HG02678 (cell line): ENCODE measurements at regions not wholly inside any gene's neighbourhood (a gene's known extent, or its start where the extent isn't known, plus 50 kb on each side); places are given as distances from the start of the nearest gene placed in this dataset.
A peak's percentile ranks its signal among the peaks of the same experiment; 100 is the strongest.
"Not testable (repeated sequence)": the region's sequence is repeated elsewhere in the genome, so short reads cannot be mapped to it uniquely, and the experiment has no call there.

Source experiments
- ATAC-seq: cut with Tn5 transposase; IDR thresholded peaks from one replicate; pipeline ENCODE4 v1.9.1; 2021; ENCODE audit warnings: mild to moderate bottlenecking, moderate library complexity; ENCODE audit not compliant: unreplicated experiment

- no peak for ATAC-seq
These were observed 59.8 kb downstream of the ATOH1 start for GRCh38 chr4:93888308-93888707.

GRCh38 chr4:93888768-93889167 lies 60.2 kb downstream of the ATOH1 start:
- ATAC-seq: no peak

GRCh38 chr4:93891244-93891643 lies 62.7 kb downstream of the ATOH1 start:
- no peak for ATAC-seq

- no peak for ATAC-seq
These were observed 66.4 kb downstream of the ATOH1 start for GRCh38 chr4:93894995-93895394.

GRCh38 chr4:93896516-93896915 lies 68.0 kb downstream of the ATOH1 start:
- ATAC-seq: no peak

- no peak for ATAC-seq
These were observed 69.0 kb downstream of the ATOH1 start for GRCh38 chr4:93897559-93897958.

GRCh38 chr4:93908778-93909177 lies 80.2 kb downstream of the ATOH1 start:
- ATAC-seq: no peak

GRCh38 chr4:93911671-93912070 lies 83.1 kb downstream of the ATOH1 start:
- ATAC-seq: no peak

GRCh38 chr4:93912146-93912545 lies 83.6 kb downstream of the ATOH1 start:
- no peak for ATAC-seq

- ATAC-seq: no peak
These were observed 90.3 kb downstream of the ATOH1 start for GRCh38 chr4:93918856-93919255.

GRCh38 chr4:93923570-93923969 lies 95.0 kb downstream of the ATOH1 start:
- ATAC-seq: not testable (repeated sequence)

- ATAC-seq: no peak
These were observed 118.7 kb downstream of the ATOH1 start for GRCh38 chr4:93947286-93947685.

GRCh38 chr4:93950239-93950638 lies 121.7 kb downstream of the ATOH1 start:
- not testable (repeated sequence) for ATAC-seq

- ATAC-seq: no peak
These were observed 128.6 kb downstream of the ATOH1 start for GRCh38 chr4:93957186-93957585.

GRCh38 chr4:93960450-93960849 lies 131.9 kb downstream of the ATOH1 start:
- no peak for ATAC-seq

- no peak for ATAC-seq
These were observed 132.4 kb downstream of the ATOH1 start for GRCh38 chr4:93960916-93961315.

- no peak for ATAC-seq
These were observed 153.0 kb downstream of the ATOH1 start for GRCh38 chr4:93981594-93981993.

- ATAC-seq: no peak
These were observed 153.7 kb downstream of the ATOH1 start for GRCh38 chr4:93982255-93982654.

GRCh38 chr4:93983140-93983539 lies 154.6 kb downstream of the ATOH1 start:
- ATAC-seq: peak; percentile 97

- ATAC-seq: no peak
These were observed 165.8 kb downstream of the ATOH1 start for GRCh38 chr4:93994175-93994994.

GRCh38 chr4:93996895-93997294 lies 168.3 kb downstream of the ATOH1 start:
- ATAC-seq: no peak

GRCh38 chr4:94000559-94000958 lies 172.0 kb downstream of the ATOH1 start:
- ATAC-seq: no peak

GRCh38 chr4:94006932-94007331 lies 178.4 kb downstream of the ATOH1 start:
- no peak for ATAC-seq
